EH (cell line): ENCODE measurements at regions not wholly inside any gene's neighbourhood (a gene's known extent, or its start where the extent isn't known, plus 50 kb on each side); places are given as distances from the start of the nearest gene placed in this dataset.
A peak's percentile ranks its signal among the peaks of the same experiment; 100 is the strongest.
"Not testable (repeated sequence)": the region's sequence is repeated elsewhere in the genome, so short reads cannot be mapped to it uniquely, and the experiment has no call there.

Experiments used
- DNase-seq: peaks from one replicate; pipeline ENCODE4 v3.0.0-alpha.2; 2015; ENCODE audit warnings: low read depth

DNA sequence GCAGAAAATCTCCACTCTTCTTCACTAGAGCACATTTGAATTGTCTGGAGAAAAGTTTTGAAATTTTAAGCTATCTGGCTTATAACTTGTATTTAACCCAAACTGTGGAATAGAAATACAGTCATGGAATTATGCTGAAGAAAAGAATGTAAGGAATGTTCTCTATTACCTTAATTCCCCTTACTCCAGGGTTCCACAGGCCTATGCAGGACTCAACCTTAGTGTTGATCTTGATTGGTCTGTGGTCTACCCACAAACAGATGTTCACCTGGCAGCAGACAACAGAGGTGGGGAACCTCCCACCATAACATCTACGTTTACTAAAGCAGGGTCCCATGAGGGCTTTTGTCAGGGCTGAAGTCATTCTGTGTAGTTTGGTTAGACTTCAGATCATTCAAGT is 189.3 kb upstream of the GPRIN3 start:
- DNase-seq = peak; percentile 8

DNA sequence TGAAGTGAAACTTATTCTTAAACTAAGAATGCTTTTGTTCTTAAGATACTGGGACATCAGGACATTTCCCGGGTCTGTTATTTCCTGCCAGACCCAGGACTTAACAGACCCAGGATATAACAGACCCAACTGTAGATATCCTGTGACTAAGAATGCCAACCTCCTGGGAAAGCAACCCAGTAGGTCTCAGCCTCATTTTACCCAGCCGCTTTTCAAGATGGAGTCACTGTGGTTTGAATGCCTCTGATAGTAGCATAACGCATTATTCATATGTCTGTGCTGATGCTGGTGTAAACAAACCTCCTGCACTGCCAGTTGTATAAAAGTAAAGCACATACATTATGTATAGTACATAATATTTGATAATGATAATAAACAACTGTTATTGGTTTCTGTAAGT is 185.8 kb upstream of the GPRIN3 start:
- DNase-seq = no peak

DNA sequence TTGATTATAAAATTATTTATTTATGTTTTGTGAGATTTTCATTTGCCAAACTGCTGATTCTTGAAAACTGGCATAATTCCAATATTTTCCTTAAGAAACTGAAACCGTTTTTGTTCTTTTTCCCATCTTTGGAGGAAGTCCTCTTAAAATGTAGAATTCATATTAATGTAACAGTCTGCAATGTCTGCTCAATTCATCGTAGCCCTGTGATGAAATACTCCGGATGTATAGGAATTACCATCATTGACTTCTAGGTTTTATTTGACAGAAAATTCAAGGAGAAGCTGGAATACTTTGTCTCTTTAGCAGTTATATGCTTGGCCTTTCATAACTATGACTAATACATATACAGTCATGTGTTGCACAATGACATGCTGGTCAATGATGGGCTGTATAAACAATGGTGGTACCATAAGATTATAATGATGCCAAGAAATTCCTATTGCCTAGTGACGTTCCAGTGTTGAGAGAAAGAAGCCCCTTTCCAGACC is 185.0 kb upstream of the GPRIN3 start:
- DNase-seq = peak; percentile 72

DNA sequence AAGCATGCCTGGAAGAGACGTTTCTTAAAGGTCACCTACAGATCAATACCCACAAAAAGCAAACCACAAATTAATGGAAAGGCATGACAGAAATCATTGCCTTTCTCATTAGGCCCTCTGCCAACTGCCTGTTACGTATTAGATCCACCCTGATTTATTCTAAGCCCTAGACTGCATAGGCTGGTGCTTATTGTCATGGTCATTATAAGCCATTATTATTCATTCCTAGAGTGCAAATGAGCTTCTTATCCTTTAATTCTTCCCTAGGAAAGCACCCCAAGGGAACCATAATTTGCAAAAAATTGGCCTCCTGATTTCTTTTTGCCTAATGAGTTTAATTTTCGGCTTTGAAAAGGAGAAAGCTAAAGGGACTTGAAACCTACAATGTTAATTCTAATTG is 184.2 kb upstream of the GPRIN3 start:
- no peak for DNase-seq

- not testable (repeated sequence) for DNase-seq
These were observed 182.4 kb upstream of the GPRIN3 start for GRCh38 chr4:89489921-89490431.

DNA sequence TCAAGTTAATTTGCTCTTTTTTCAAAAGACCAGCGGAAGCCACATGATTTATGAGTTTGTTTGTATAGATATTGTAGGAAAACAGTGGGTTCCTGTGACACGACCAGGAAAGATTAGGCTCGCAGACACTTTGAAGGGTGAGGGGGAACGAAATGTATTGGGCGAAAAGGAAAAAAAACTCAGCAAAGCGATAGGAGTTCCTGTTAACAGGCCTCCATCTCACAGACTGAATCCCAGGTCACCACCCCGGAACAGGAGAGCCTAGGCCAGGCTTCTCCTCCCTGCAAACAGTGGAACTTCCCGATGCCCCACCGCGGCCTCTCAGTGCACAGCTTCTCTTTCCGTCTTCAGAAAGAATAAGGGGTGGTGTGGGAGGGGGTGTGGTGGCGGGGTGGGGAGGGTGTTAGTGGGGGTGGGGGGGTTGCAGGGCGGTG is 181.8 kb upstream of the GPRIN3 start:
- no peak for DNase-seq

GRCh38 chr4:89488736-89489135 is 181.1 kb upstream of the GPRIN3 start:
- DNase-seq = no peak

DNA sequence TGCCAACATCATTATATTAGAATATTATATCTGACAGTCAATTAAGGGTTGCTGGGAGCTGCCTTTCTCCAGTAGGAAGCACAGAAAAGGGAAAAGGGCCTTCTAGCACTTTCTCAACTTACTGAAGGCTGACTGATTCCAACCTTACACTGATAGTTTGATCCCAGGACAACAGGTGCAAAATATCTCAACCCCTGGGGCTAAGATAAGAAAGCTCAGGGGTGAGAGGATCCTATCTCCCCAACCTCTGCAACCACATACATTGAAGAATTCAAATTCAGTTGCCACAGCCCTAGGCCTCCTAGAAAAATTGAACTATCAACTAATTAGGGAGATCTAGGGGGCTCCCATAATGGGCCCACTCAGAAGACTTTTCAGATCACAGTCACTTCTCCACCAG is 179.1 kb upstream of the GPRIN3 start:
- DNase-seq = no peak

DNA sequence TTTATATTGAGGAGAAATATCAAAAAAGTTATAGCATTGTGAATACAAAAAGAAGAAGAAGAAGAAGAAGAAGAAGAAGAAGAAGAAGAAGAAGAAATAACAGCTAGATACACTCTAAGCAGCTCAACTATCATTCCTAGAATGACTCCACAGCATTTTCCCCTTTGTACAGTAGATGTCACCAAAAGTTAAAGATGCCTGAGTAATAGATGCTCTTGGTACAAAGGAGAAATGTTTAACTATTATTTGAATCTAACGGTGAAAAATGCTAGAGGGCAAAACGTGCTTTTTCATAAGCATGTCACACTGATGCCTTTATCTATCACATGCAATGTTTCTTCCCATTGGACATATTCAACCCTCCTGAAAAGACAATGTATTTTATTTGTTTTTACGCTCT is 178.4 kb upstream of the GPRIN3 start:
- peak; percentile 39 for DNase-seq

- DNase-seq = no peak
These were observed 176.2 kb upstream of the GPRIN3 start for GRCh38 chr4:89483833-89484232.

DNA sequence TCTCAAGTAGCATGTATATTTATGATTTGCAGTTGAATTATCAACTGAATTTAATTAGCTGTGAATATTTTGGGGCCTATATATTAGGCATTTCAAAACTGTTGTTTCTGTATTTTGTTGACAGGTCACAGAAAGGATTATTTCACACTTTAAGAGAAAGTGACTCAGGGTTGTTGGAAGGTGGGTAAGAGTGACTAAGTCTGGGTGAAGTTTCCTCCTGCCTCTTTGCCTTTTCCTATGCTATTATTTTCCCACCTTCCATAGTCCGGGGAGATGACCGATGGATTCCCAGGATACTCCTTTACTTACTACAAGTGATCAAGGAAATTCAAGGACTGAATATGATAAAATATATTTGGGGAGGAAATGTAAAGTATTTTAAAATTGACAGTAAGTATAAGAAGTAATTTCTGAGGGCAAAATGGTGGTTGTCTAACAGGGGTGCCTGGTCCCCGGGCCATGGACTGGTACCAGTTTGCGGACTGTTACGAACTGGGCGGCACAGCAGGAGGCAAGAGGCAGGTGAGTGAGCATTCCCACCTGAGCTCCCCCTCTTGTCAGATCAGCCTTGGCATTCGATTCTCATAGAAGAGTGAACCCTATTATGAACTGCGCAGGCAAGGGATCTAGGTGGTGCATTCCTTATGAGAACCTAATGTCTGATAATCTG is 175.5 kb upstream of the GPRIN3 start:
- no peak for DNase-seq

DNA sequence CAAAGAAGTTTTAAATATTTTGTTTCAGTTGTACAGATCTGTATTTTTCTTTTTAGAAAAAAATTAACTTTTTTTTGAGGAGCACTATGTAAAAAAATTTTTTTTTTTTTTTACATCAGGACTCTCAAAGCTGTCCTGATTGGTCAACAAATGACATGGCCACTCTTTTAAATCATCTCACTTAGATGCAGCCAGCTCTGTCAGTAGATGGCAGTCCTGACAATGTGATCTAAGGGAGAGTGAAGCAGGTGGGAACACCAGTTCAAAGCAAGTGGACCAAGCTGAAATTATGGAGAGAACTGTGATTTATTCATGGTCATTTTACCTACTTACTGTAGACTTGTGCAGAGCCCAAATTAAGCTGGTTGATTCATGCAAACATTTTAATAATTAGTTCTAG is 174.7 kb upstream of the GPRIN3 start:
- peak; percentile 49 for DNase-seq

DNA sequence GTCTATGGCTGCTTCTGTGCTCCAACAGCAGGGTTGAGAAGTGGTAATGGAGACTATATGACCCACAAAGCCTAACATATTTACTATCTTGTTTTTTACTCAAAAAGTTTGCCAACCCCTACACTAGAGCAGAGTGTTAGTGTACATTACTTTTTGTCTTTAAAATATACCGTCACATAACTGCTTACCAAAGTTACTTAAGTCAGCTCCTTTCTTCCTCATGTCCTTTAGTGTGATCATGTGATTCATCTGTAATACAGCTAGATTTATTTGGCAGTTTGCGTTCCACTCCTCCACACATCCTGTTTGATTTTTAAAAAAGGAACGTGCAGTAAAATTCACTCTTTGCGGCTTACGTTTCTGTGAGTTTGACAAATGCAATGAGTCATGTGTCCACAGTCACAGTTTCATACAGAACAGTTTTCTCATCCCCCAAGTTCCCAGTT is 162.4 kb upstream of the GPRIN3 start:
- DNase-seq = peak; percentile 89

GRCh38 chr4:89469516-89469915 is 161.9 kb upstream of the GPRIN3 start:
- no peak for DNase-seq

DNA sequence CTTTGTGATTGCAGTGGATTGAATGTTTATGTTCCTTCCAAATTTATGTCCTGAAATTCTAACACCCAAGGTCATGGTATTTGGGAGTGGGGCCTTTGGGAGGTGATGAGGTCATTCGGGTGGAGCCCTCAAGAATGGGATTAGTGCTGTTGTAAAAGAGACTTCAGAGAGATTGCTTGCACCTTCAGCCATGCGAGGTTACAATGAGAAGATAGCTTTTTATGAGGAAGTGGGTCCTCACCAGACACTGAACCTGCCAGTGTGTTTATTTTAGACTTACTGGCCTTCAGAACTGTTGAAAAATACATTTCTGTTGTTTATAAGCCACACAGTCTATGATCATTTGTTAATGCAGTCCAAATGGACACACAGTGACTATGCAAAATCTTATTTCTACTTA is 161.0 kb upstream of the GPRIN3 start:
- no peak for DNase-seq

DNA sequence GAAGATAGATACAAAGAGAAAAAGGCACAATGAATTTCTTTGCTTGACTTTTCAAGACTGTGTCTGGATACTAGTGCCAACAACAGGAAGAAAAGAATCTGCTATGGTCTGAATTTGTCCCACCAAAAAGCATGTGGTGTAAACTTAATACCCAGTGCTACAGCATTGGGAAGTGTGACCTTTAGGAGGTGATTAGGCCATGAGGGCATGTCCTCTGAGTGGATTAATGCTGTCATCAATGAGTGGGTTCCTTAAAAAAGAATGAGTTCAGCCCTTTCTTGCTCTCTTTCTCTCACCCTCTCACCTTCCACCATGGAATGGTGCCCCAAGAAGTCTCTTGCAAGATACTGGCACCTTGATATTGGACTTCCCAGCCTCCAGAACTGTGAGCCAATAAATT is 155.7 kb upstream of the GPRIN3 start:
- DNase-seq = no peak

DNA sequence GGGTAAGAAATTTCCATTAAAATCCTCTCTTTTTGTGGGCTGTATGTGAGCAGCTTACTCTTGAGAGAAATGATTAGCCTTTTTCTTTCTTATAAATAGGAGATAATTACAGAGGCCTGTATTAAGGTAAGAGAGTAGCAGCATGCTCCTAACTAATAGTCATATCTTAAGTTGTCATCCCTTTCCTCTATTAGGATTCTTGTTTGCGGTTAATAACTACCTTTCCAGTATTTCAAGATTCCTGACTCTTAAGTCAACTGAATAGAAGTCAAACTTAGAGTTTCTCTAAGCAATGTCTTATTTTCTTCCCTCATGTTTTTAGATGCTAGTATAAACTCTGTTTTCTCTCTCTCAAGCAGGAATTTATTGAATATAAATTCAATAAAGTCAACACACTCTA is 139.9 kb upstream of the GPRIN3 start:
- DNase-seq = no peak

DNA sequence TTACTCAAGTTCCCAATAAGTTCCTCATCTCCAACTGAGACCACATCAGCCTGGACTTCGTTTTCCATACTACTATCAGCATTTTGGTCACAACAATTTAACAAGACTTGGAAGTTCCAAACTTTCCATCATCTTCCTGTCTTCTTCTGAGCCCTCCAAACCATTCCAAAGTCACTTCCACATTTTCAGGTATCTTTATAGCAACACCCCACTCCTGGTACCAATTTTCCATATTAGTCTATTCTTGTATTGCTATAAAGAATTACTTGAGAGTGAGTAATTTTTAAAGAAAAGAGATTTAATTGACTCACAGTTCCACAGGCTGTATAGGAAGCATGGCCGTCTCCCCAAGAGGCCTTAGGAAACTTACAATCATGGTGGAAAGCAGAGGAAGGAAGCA is 138.6 kb upstream of the GPRIN3 start:
- no peak for DNase-seq

DNA sequence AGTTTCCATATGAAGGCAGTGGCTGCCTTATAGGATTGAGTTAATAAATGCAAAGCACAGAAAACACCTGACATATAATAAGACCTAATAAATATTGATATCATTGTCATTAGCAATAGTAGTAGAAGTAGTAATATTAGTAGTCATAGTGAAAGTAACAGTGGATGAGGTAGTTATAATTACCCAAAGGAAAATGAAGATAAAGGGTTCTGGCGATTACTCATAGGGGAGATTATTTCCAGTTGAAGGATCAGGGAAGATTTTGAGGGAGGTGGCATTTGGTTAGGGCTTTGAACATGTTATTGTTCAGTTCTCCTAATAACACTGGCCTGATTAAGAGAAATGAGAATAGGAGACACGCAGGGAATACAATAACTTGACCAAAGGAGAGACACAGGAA is 131.9 kb upstream of the GPRIN3 start:
- DNase-seq = no peak

GRCh38 chr4:89438102-89438831 is 130.7 kb upstream of the GPRIN3 start:
- DNase-seq = peak; percentile 51

- DNase-seq = peak; percentile 27
These were observed 126.9 kb upstream of the GPRIN3 start for GRCh38 chr4:89434364-89434988.

DNA sequence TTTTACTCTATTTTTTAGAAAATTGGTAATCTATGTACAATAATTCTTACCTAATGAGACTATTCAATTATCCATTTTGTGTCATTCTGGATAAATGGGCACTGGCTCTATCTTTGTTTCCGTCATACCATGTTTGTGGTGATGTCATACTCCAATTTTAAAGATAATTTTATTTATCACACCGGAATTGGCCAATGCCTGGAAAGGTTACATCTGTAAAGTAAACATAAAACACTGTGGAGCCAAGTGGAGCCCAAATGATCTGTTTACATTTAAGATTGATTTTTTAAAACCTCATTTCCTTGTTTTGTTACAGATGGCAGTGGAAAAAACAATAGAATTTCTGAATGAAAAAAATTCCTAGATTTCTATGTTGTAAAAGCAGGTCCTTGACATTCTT is 120.2 kb upstream of the GPRIN3 start:
- no peak for DNase-seq

DNA sequence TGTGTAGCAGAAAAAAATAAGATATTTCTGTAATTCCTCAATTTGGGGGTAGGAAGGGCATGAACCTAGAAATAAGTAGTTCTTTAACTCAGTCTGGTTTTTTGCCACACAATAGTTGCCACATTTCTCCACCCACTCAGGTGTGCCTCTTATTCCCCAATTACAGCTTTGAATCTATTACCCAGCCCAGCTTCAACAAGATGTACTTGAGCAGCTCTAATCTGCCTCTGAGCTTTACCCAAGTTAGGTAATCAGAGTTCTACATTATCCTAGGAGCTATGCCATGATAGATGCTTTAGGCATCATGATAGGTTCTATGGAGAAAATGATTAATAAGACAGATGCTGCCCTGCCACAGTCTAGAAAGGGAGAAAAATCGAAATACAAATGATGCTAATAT is 117.4 kb upstream of the GPRIN3 start:
- DNase-seq = no peak
